ENCODE measurements at regions not wholly inside any gene's neighbourhood (a gene's known extent, or its start where the extent isn't known, plus 50 kb on each side); places are given as distances from the start of the nearest gene placed in this dataset.

DNA sequence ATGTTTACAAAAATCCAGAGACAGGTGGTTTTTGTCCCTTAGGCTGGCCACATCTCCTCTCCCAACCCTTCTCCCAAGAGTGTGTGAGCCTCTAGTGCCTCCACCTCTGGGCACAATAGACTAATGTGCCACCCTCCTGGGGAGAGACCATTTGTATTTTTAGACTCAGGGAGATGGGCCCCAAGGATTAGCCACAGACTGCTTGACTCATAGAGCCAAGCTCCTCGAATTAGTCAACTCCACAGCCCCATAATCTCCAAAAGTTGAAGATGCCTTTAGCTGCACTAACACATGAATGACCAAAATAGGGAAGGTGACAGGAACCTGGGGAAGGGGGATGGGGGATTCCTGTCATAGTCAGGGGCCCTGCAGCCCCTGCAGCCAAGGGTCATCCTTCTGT is 53.0 kb upstream of the LRRC32 start:
- no peak for TF ChIP-seq EZH2 (IDR thresholded peaks at IDR 0.05)
- no peak for TF ChIP-seq POLR2AphosphoS5 (IDR thresholded peaks at IDR 0.05; ENCODE audit: borderline replicate concordance, low read depth, low read length)

Data from SK-N-MC (cell line).